CD8-positive, alpha-beta memory T cell (primary cell): ENCODE measurements at regions not wholly inside any gene's neighbourhood (a gene's known extent, or its start where the extent isn't known, plus 50 kb on each side); places are given as distances from the start of the nearest gene placed in this dataset.

Experiments used
- CTCF ChIA-PET: fragments of 350-600 bp; sonication (Branson Sonifier 250); formaldehyde crosslinking; loops from one replicate; lab custom pipeline; 2021; ENCODE audit warnings: antibody characterized with exemption; lab: Charles Lee
- POLR2A ChIA-PET: fragments of 350-600 bp; sonication (Branson Sonifier 250); formaldehyde crosslinking; loops from one replicate; lab custom pipeline; 2021; ENCODE audit warnings: antibody characterized with exemption; lab: Charles Lee
- DNase-seq, 5 donors: peaks; one replicate each; pipeline versions ENCODE4 v3.0.0 to v3.0.0-alpha.2; 2020 to 2022; ENCODE audit warnings: mixed read lengths in 1 of 5
- H3K27ac ChIP-seq: one replicate; pipeline ENCODE4 v1.7.0; 2013; ENCODE audit warnings: low read depth, mild to moderate bottlenecking, low read length, moderate library complexity
- H3K27me3 ChIP-seq: 2 replicates; pipeline ENCODE4 v1.7.0; 2013; ENCODE audit warnings: low read length, mild to moderate bottlenecking; ENCODE audit not compliant: insufficient read depth, poor library complexity, severe bottlenecking
- H3K36me3 ChIP-seq: 2 replicates; pipeline ENCODE4 v1.7.0; 2013; ENCODE audit warnings: mild to moderate bottlenecking, low read length, moderate library complexity; ENCODE audit not compliant: insufficient read depth
- H3K4me1 ChIP-seq: 2 replicates; pipeline ENCODE4 v1.7.0; 2013; ENCODE audit warnings: mild to moderate bottlenecking, low read length, moderate library complexity; ENCODE audit not compliant: insufficient read depth
- H3K4me3 ChIP-seq: 2 replicates; pipeline ENCODE4 v1.7.0; 2013; ENCODE audit warnings: mild to moderate bottlenecking, low read length
- H3K9me3 ChIP-seq: 2 replicates; pipeline ENCODE4 v1.7.0; 2013; ENCODE audit warnings: mild to moderate bottlenecking, low read length
- H3K27ac Mint-ChIP-seq, 8 donors: one replicate each; pipeline ENCODE4 v1.8.0; 2020 to 2021; ENCODE audit warnings: mixed read lengths in 8 of 8, mild to moderate bottlenecking in 6 of 8, inconsistent platforms in 3 of 8, moderate library complexity in 3 of 8
- H3K27me3 Mint-ChIP-seq, 2 donors: one replicate each; pipeline ENCODE4 v1.8.0; 2020 to 2021; ENCODE audit warnings: mixed read lengths in 2 of 2, mild to moderate bottlenecking in 1 of 2, moderate library complexity in 1 of 2
- H3K36me3 Mint-ChIP-seq, 3 donors: one replicate each; pipeline ENCODE4 v1.8.0; 2020 to 2021; ENCODE audit warnings: mixed read lengths in 3 of 3, inconsistent platforms in 1 of 3, mild to moderate bottlenecking in 1 of 3
- H3K4me1 Mint-ChIP-seq, 3 donors: one replicate each; pipeline ENCODE4 v1.8.0; 2020 to 2021; ENCODE audit warnings: mixed read lengths in 3 of 3, inconsistent platforms in 1 of 3, mild to moderate bottlenecking in 1 of 3
- H3K4me3 Mint-ChIP-seq, 7 donors: one replicate each; pipeline ENCODE4 v1.8.0; 2020 to 2021; ENCODE audit warnings: mixed read lengths in 7 of 7, mild to moderate bottlenecking in 6 of 7, moderate library complexity in 4 of 7, inconsistent platforms in 2 of 7
- H3K9me3 Mint-ChIP-seq, 5 donors: one replicate each; pipeline ENCODE4 v1.8.0; 2020 to 2022; ENCODE audit warnings: mixed read lengths in 5 of 5, mild to moderate bottlenecking in 3 of 5, moderate library complexity in 2 of 5, inconsistent platforms in 1 of 5

GRCh38 chr20:5451643-5452210 lies 135.0 kb upstream of the PROKR2 start:
- no peak for DNase-seq
- Histone ChIP-seq H3K36me3 (no peaks in the 10 kb centered on the region), H3K4me3 (no peak overlapping the region), H3K27ac (no peak overlapping the region), H3K4me1 (no peaks in the 10 kb centered on the region), H3K9me3 (no peaks in the 10 kb centered on the region), H3K27me3 (no peaks in the 10 kb centered on the region)
- Mint-ChIP-seq H3K9me3 (peaks cover 0 to 2% (median 0%) of the 10 kb centered on the region in 5 donors), H3K27me3 (peaks cover 14 to 26% of the 10 kb centered on the region in 2 donors), H3K4me3 (no peak overlapping the region), H3K27ac (no peak overlapping the region), H3K4me1 (no peaks in the 10 kb centered on the region), H3K36me3 (no peaks in the 10 kb centered on the region)
- ChIA-PET POLR2A (no interaction called here), CTCF (interaction anchor here (1.4 kb wide), 1 partner anchor 246 kb away, joined by 3 read pairs; no protein-coding TSS in a partner anchor)

- no peak overlapping the region for H3K4me3 ChIP-seq
- H3K27ac ChIP-seq: no peak overlapping the region
- ChIA-PET POLR2A (interaction anchor here (1.2 kb wide), 1 partner anchor 322 kb away, joined by 3 read pairs; the partner anchor contains the start of gene CDS2), CTCF (interaction anchor here (1.1 to 2.8 kb wide), 6 partner anchors 8 to 322 kb away, joined by 3 to 13 read pairs (median 4); partner anchors contain the start of gene CDS2)
- peak; percentile 3 to 55 (median 22) for DNase-seq
- H3K36me3 ChIP-seq: no peaks in the 10 kb centered on the region
- no peaks in the 10 kb centered on the region for H3K36me3 Mint-ChIP-seq
- H3K4me1 Mint-ChIP-seq: no peaks in the 10 kb centered on the region
- H3K4me3 Mint-ChIP-seq: no peak overlapping the region
- no peaks in the 10 kb centered on the region for H3K9me3 ChIP-seq
- no peaks in the 10 kb centered on the region for H3K27me3 ChIP-seq
- no peak overlapping the region for H3K27ac Mint-ChIP-seq
- H3K4me1 ChIP-seq: no peaks in the 10 kb centered on the region
- peaks cover 12 to 44% of the 10 kb centered on the region in 2 donors for H3K27me3 Mint-ChIP-seq
- H3K9me3 Mint-ChIP-seq: peaks cover 0 to 2% (median 0%) of the 10 kb centered on the region in 5 donors
These were observed 131.8 kb upstream of the PROKR2 start for GRCh38 chr20:5448449-5449118.

GRCh38 chr20:5447188-5447587 lies 130.4 kb upstream of the PROKR2 start:
- no peaks in the 10 kb centered on the region for H3K36me3 Mint-ChIP-seq
- no peaks in the 10 kb centered on the region for H3K4me1 Mint-ChIP-seq
- H3K4me3 ChIP-seq: no peak overlapping the region
- ChIA-PET CTCF (interaction anchor here (0.9 to 2.8 kb wide), 3 partner anchors 9 to 321 kb away, joined by 3 to 13 read pairs (median 3); partner anchors contain the start of gene CDS2), POLR2A (no interaction called here)
- H3K27me3 Mint-ChIP-seq: peaks cover 16 to 58% of the 10 kb centered on the region in 2 donors
- no peak overlapping the region for H3K27ac ChIP-seq
- no peaks in the 10 kb centered on the region for H3K4me1 ChIP-seq
- no peak overlapping the region for H3K4me3 Mint-ChIP-seq
- no peaks in the 10 kb centered on the region for H3K27me3 ChIP-seq
- H3K9me3 ChIP-seq: no peaks in the 10 kb centered on the region
- DNase-seq: no peak
- H3K9me3 Mint-ChIP-seq: peaks cover 0 to 2% (median 0%) of the 10 kb centered on the region in 5 donors
- H3K27ac Mint-ChIP-seq: no peak overlapping the region
- H3K36me3 ChIP-seq: no peaks in the 10 kb centered on the region

- Histone ChIP-seq H3K4me3 (no peak overlapping the region), H3K27me3 (peaks cover 3% of the 10 kb centered on the region), H3K36me3 (no peaks in the 10 kb centered on the region), H3K9me3 (no peaks in the 10 kb centered on the region), H3K4me1 (no peaks in the 10 kb centered on the region), H3K27ac (no peak overlapping the region)
- Mint-ChIP-seq H3K4me1 (no peaks in the 10 kb centered on the region), H3K4me3 (no peak overlapping the region), H3K9me3 (no peaks in the 10 kb centered on the region), H3K36me3 (no peaks in the 10 kb centered on the region), H3K27me3 (peaks cover 18 to 69% of the 10 kb centered on the region in 2 donors), H3K27ac (no peak overlapping the region)
- DNase-seq: no peak
- ChIA-PET CTCF (interaction anchor here (1.0 kb wide), 1 partner anchor 240 kb away, joined by 7 read pairs; no protein-coding TSS in a partner anchor), POLR2A (no interaction called here)
These were observed 128.9 kb upstream of the PROKR2 start for GRCh38 chr20:5445611-5446010.

DNA sequence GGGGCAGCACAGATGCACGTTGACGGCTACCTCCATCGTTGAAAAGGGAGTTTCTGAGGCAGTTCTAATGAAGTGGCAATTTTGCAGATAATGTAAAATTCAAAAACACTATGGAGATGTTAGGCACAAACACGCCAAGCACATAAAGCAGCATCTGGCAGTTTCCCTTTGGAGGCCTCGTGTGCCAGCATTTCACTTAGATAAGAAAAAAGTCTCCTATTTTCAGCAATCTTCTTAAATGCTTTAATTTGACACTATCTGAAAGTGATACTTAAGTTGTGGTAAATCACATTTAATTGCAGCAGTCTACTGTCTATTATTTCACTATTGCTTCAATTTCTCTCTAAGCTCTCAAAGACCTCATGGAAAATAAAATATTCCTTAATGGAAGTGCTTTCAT lies 125.3 kb upstream of the PROKR2 start:
- H3K27me3 ChIP-seq: peaks cover 3% of the 10 kb centered on the region
- H3K27ac Mint-ChIP-seq: no peak overlapping the region
- peaks cover 0 to 17% (median 8%) of the 10 kb centered on the region in 5 donors for H3K9me3 Mint-ChIP-seq
- peaks cover 0 to 3% (median 0%) of the 10 kb centered on the region in 3 donors for H3K36me3 Mint-ChIP-seq
- H3K4me1 Mint-ChIP-seq: no peaks in the 10 kb centered on the region
- ChIA-PET POLR2A (no interaction called here), CTCF (no interaction called here)
- no peaks in the 10 kb centered on the region for H3K36me3 ChIP-seq
- no peaks in the 10 kb centered on the region for H3K4me1 ChIP-seq
- no peak for DNase-seq
- H3K27me3 Mint-ChIP-seq: peaks cover 24 to 52% of the 10 kb centered on the region in 2 donors
- no peak overlapping the region for H3K4me3 Mint-ChIP-seq
- H3K27ac ChIP-seq: no peak overlapping the region
- no peaks in the 10 kb centered on the region for H3K9me3 ChIP-seq
- no peak overlapping the region for H3K4me3 ChIP-seq

DNA sequence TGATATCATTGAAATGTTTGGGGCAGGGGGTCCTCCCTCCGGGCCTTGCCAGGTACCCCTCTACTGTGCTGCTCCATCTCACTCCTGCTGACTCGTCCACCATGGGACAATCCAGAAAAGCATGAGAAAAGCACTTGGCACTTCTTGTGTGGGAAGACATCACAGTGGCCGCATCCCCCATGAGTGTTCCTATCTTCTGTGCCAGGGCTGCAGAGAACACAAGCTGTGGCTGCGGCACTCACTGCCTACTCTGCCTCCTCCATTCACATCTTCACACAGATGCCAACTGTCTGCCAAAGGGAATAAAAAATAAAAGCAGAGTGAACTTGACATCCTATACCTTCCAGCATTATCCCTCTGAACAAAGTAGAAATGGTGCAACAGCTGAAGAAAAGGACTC lies 117.4 kb upstream of the PROKR2 start:
- DNase-seq: no peak
- ChIA-PET POLR2A (no interaction called here), CTCF (no interaction called here)
- H3K4me3 ChIP-seq: no peak overlapping the region
- H3K36me3 Mint-ChIP-seq: peaks cover 0 to 3% (median 0%) of the 10 kb centered on the region in 3 donors
- no peaks in the 10 kb centered on the region for H3K27me3 ChIP-seq
- H3K27me3 Mint-ChIP-seq: peaks cover 23 to 39% of the 10 kb centered on the region in 2 donors
- no peaks in the 10 kb centered on the region for H3K4me1 ChIP-seq
- no peaks in the 10 kb centered on the region for H3K4me1 Mint-ChIP-seq
- peaks cover 0 to 10% (median 8%) of the 10 kb centered on the region in 5 donors for H3K9me3 Mint-ChIP-seq
- no peaks in the 10 kb centered on the region for H3K36me3 ChIP-seq
- no peak overlapping the region for H3K4me3 Mint-ChIP-seq
- no peaks in the 10 kb centered on the region for H3K9me3 ChIP-seq
- no peak overlapping the region for H3K27ac ChIP-seq
- H3K27ac Mint-ChIP-seq: no peak overlapping the region

DNA sequence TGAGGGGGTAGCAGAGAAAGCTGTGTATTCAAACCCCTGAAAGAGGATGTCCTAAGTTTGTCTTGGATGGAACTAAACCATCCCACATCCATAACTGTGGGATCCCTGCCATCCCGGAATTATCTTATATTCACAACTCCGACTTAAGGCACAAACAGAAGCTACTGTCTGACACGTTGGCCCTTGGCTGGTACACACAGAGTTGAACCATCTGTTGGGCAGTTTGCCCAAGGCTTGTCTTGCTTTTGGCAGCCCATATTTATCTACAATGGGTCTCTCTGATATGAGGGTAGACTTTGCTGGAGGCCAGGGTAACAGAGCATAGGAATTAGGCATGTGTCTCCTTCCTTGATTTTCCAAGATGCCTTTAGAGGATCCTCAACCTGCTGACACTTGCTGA lies 116.6 kb upstream of the PROKR2 start:
- CTCF ChIA-PET: no interaction called here
- peaks cover 0 to 7% (median 4%) of the 10 kb centered on the region in 5 donors for H3K9me3 Mint-ChIP-seq
- no peaks in the 10 kb centered on the region for H3K4me1 Mint-ChIP-seq
- H3K27me3 ChIP-seq: no peaks in the 10 kb centered on the region
- H3K27me3 Mint-ChIP-seq: peaks cover 21 to 39% of the 10 kb centered on the region in 2 donors
- POLR2A ChIA-PET: no interaction called here
- H3K36me3 Mint-ChIP-seq: no peaks in the 10 kb centered on the region
- H3K36me3 ChIP-seq: no peaks in the 10 kb centered on the region
- no peak overlapping the region for H3K27ac Mint-ChIP-seq
- H3K9me3 ChIP-seq: no peaks in the 10 kb centered on the region
- H3K4me3 Mint-ChIP-seq: no peak overlapping the region
- H3K4me1 ChIP-seq: no peaks in the 10 kb centered on the region
- DNase-seq: no peak
- no peak overlapping the region for H3K4me3 ChIP-seq
- no peak overlapping the region for H3K27ac ChIP-seq

DNA sequence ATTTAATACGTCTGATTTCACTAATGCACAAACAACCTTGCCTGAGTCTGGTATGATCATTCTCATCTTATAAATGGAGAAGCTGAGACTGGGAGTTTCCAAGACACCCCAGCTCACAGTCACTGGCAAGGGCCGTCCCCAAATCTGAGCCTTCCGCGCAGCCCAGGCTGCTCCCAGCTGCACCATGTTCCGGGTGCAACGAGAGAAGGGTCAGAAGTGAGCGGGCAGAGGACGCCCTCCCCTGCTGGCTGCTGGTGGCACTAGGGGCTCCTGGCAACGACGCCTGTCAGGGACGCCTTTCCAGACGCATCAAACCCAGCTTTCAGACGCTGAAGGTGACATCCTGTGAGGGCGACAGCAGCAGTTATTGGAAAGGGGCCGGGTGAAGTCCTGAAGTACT lies 115.3 kb upstream of the PROKR2 start:
- no peaks in the 10 kb centered on the region for H3K36me3 ChIP-seq
- CTCF ChIA-PET: interaction anchor here (1.4 kb wide), 1 partner anchor 16 kb away, joined by 4 read pairs; no protein-coding TSS in a partner anchor
- POLR2A ChIA-PET: no interaction called here

More for the DNA sequence above, 115.3 kb upstream of the PROKR2 start:
- peaks cover 0 to 4% (median 0%) of the 10 kb centered on the region in 5 donors for H3K9me3 Mint-ChIP-seq
- Histone ChIP-seq H3K4me1 (no peaks in the 10 kb centered on the region), H3K27ac (no peak overlapping the region), H3K27me3 (no peaks in the 10 kb centered on the region), H3K4me3 (no peak overlapping the region), H3K9me3 (no peaks in the 10 kb centered on the region)
- no peaks in the 10 kb centered on the region for H3K36me3 Mint-ChIP-seq
- no peaks in the 10 kb centered on the region for H3K4me1 Mint-ChIP-seq
- H3K27me3 Mint-ChIP-seq: peaks cover 24 to 40% of the 10 kb centered on the region in 2 donors
- no peak overlapping the region for H3K27ac Mint-ChIP-seq
- H3K4me3 Mint-ChIP-seq: no peak overlapping the region
- no peak for DNase-seq
